ENCODE measurements at regions not wholly inside any gene's neighbourhood (a gene's known extent, or its start where the extent isn't known, plus 50 kb on each side); places are given as distances from the start of the nearest gene placed in this dataset.

- no peak for DNase-seq (ENCODE audit: low read depth)
Measured at GRCh38 chr4:181579486-181579885, 663.7 kb upstream of the TENM3 start.

GRCh38 chr4:181581983-181582382 is 661.2 kb upstream of the TENM3 start:
- no peak for DNase-seq (ENCODE audit: low read depth)

DNA sequence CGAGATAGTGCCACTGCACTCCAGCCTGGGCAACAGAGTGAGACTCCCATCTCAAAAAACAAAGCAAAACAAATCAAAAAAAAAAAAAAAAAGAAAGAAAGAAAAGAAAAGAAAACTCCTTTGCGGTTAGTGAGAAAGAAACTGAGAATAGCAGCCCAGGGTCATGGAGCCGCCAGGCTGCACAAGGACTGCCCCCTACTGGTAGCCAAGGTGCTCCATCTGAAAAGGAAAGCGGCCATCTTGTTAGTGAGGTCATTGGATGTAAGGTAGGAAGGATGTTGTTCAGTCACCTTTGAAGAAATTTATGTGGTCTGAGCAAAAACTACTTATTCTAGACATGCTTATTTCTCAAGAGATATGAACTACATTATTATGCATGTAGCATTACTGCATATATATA is 660.6 kb upstream of the TENM3 start:
- no peak for DNase-seq (ENCODE audit: low read depth)

DNA sequence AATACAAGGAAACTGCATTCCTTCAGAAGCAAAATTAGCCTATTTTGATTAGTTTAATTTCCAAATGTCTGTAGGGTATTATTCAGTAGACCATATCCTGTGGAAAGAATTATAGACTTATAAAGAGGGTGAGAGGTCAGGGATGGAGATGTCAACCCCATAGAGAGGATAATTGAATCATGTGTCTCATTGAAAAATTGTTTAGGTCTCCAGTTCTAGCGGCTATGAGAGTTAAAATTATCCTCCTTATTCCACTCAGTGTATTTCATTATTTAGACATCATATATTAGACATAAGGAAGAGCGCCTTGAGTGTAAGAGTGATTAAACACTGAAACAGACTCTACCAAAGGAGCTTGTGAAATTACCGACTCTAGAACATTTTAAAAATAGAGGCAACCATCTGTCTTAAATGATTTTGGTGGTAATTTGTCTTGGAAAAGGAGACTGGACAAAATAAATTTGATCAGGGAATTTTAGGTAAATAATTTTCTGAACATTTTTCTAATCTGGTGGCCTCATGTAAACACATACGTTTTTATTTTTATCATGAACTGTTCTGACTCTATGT is 654.4 kb upstream of the TENM3 start:
- DNase-seq (ENCODE audit: low read depth) = no peak

- DNase-seq (ENCODE audit: low read depth) = no peak
Measured at GRCh38 chr4:181592221-181592745, 650.9 kb upstream of the TENM3 start.

GRCh38 chr4:181593703-181594102 is 649.5 kb upstream of the TENM3 start:
- DNase-seq (ENCODE audit: low read depth) = no peak

GRCh38 chr4:181594188-181594587 is 649.0 kb upstream of the TENM3 start:
- DNase-seq (ENCODE audit: low read depth) = no peak

DNA sequence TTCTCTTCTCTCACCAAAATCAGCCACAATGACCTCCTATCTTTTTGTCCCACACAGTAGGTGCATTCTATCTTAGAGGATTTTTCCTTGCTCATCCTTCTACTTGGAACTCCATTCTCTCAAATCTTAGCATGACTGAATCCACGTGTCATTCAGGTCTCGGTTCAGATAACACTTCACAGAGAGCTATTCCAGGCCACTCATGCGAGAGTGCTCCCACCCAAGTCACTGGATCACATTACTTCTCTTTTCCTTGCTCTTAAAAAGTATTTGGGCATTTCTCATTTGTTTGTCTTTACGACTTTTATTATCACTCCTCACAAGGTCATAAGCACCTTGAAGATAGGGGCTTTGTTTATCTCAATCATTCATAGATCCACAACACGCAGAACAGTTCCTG is 647.5 kb upstream of the TENM3 start:
- no peak for DNase-seq (ENCODE audit: low read depth)

GRCh38 chr4:181597766-181598165 is 645.4 kb upstream of the TENM3 start:
- no peak for DNase-seq (ENCODE audit: low read depth)

DNA sequence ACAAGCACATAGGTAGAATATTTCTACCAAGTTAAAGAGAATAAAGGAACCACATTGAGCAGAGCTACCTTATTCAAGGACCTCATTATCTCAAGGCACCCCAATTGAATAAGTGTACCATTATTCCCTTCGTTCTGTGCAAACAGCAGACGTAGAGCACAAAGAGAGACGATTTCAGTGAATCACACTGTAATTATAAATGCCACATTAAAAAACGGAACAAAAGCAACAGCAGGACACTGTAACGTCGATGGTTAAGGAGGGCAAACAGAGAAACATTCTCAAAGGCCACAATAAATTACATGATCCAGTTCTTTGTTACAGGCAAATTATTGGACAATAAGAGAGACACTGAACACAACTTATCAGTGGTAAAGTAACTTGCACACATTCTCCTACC is 644.1 kb upstream of the TENM3 start:
- DNase-seq (ENCODE audit: low read depth) = no peak

GRCh38 chr4:181601103-181601502 is 642.1 kb upstream of the TENM3 start:
- DNase-seq (ENCODE audit: low read depth) = no peak

- DNase-seq (ENCODE audit: low read depth) = no peak
Measured at GRCh38 chr4:181604546-181604945, 638.7 kb upstream of the TENM3 start.

DNA sequence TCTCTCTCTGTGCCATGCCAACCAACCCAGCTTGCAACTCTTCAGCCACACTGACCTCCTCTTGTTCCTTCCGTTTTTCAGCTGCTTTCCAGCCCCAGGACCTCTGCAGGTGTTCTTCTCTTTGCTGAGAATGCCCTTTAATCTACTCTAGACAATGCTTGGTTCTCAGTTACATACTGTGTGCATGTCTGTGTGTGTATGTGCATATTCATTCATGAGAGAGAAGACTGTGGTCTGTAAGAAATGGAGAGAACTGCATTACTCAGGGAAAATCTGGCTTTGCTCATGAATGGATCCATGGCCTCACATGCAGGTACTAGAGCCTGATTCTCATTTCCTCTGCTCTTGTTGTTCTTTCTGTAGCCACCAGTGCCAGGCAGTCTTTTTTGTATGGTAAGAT is 636.9 kb upstream of the TENM3 start:
- DNase-seq (ENCODE audit: low read depth) = no peak

DNA sequence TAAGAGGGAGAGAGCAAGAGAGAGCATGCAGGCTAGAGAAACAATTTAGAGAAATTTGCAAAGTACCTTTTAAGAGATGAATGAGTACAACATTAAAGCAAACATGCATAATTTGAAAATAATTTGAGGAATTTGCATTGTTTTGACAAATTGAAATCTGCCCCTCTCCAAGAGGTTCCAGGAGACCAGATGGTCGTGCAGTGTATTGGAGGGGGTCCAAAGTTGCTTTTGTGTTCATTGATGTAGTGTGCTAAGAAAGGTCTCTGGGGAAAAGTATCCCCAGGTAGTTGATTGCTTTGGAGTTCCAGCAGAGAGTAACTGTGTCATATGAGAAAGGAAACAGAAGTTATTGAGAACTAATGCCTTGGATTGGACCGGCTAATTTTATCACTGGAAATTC is 635.0 kb upstream of the TENM3 start:
- no peak for DNase-seq (ENCODE audit: low read depth)

- DNase-seq (ENCODE audit: low read depth) = no peak
Measured at GRCh38 chr4:181611033-181611711, 632.0 kb upstream of the TENM3 start.

GRCh38 chr4:181611946-181612600 is 631.1 kb upstream of the TENM3 start:
- no peak for DNase-seq (ENCODE audit: low read depth)

- DNase-seq (ENCODE audit: low read depth) = no peak
Measured at GRCh38 chr4:181613200-181613599, 630.0 kb upstream of the TENM3 start.

DNA sequence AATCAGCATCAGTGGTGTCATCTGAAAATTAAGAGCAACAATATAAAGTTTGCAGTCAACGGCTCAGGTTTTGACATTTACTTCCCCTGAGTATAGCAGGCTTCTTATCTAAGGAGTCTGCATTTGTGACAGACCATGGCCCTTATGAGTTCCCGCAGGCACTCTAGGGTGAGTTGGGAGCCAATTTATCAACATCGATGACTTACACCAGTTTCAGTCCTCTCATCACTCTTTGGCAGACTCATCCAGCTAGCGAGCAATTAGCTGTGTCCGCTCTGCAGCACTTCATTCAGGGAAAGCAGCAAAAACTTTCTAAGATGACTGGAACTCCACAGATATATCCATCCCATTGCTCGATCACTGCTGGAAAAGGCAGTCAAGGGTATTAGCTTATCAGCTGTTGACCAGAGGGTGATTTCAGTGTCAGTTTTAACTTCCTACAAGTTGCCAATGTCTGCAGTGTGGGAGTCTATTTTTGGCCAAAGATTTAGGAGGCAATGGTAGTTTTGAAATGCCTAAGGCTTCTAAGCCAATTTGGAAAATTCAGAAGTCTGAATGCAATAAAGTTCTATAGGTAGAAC is 625.1 kb upstream of the TENM3 start:
- no peak for DNase-seq (ENCODE audit: low read depth)

DNA sequence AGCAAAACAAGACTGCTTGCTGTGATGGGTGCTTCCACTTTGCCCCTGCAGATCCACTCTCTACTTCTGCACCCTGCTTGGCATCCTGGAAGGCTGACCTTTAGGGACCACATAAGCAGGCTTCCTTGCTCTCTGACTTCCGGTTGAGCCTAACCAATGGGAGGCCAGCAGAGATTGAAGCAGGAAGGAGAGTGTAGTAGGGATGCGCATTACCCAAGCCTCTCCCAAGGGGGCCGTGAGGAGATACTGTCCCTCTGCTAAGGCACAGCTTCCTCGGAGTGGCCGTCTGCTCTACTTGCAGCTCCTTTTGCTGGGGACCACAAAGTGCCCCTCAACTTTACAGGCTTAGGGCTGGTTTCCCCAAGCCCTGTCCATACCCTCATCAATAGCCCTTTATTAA is 624.3 kb upstream of the TENM3 start:
- DNase-seq (ENCODE audit: low read depth) = no peak

DNA sequence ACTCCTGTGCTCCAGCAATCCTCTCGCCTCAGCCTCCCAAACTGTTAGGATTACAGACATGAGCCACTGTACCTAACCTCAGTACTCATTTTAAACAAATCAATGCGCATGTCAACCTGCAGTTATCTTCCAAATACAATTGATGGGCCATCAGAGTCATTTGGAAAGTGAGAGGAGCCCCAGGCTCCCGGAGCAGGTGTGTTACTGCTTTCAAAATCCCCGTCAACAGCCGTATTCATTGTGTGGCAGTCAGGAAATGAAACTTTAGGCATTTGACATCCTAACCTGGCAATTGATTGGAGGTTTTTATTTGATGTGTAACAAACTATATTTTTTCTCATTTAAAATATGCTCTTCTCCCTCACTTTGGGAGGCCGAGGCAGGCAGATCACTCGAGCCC is 623.6 kb upstream of the TENM3 start:
- no peak for DNase-seq (ENCODE audit: low read depth)

GRCh38 chr4:181637186-181638105 is 605.8 kb upstream of the TENM3 start:
- DNase-seq (ENCODE audit: low read depth) = no peak

GRCh38 chr4:181643466-181643865 is 599.7 kb upstream of the TENM3 start:
- no peak for DNase-seq (ENCODE audit: low read depth)

All from activated gamma-delta T cell treated with anti-CD3 and anti-CD28 coated beads, Interleukin-2, amount 50 U/mL, for 16 hours (primary cell).